Glomerular endothelial cell (primary cell): ENCODE measurements at regions not wholly inside any gene's neighbourhood (a gene's known extent, or its start where the extent isn't known, plus 50 kb on each side); places are given as distances from the start of the nearest gene placed in this dataset.

Experiments
- DNase-seq: peaks from one replicate; pipeline ENCODE4 v3.0.0-alpha.2; 2011; ENCODE audit warnings: low read depth, low spot score; ENCODE audit errors: extremely low read depth

- no peak for DNase-seq
These were observed 350.7 kb upstream of the TLE4 start for GRCh38 chr9:79221084-79221483.

GRCh38 chr9:79222483-79222882 lies 349.3 kb upstream of the TLE4 start:
- DNase-seq, result no peak

- no peak for DNase-seq
These were observed 346.9 kb upstream of the TLE4 start for GRCh38 chr9:79224672-79225433.

- no peak for DNase-seq
These were observed 338.2 kb upstream of the TLE4 start for GRCh38 chr9:79233542-79233941.

- DNase-seq, result no peak
These were observed 335.3 kb upstream of the TLE4 start for GRCh38 chr9:79236466-79236865.

- no peak for DNase-seq
These were observed 333.9 kb upstream of the TLE4 start for GRCh38 chr9:79237861-79238260.

- no peak for DNase-seq
These were observed 331.0 kb upstream of the TLE4 start for GRCh38 chr9:79240774-79241173.

GRCh38 chr9:79242489-79242888 lies 329.3 kb upstream of the TLE4 start:
- DNase-seq, result no peak

- no peak for DNase-seq
These were observed 325.6 kb upstream of the TLE4 start for GRCh38 chr9:79246170-79246569.

- no peak for DNase-seq
These were observed 324.7 kb upstream of the TLE4 start for GRCh38 chr9:79247021-79247420.

- DNase-seq, result no peak
These were observed 321.0 kb upstream of the TLE4 start for GRCh38 chr9:79250806-79251205.

GRCh38 chr9:79254900-79255650 lies 316.7 kb upstream of the TLE4 start:
- DNase-seq, result no peak

GRCh38 chr9:79255651-79256260 lies 316.0 kb upstream of the TLE4 start:
- DNase-seq, result no peak

- no peak for DNase-seq
These were observed 315.0 kb upstream of the TLE4 start for GRCh38 chr9:79256691-79257213.

GRCh38 chr9:79257228-79257781 lies 314.5 kb upstream of the TLE4 start:
- no peak for DNase-seq

GRCh38 chr9:79257790-79258351 lies 313.9 kb upstream of the TLE4 start:
- no peak for DNase-seq

GRCh38 chr9:79259858-79260257 lies 311.9 kb upstream of the TLE4 start:
- no peak for DNase-seq

- DNase-seq, result no peak
These were observed 308.1 kb upstream of the TLE4 start for GRCh38 chr9:79263628-79264027.

GRCh38 chr9:79264041-79264440 lies 307.7 kb upstream of the TLE4 start:
- DNase-seq, result no peak

- DNase-seq, result no peak
These were observed 307.0 kb upstream of the TLE4 start for GRCh38 chr9:79264511-79265355.
